Tibial nerve (tissue), 4 donors: ENCODE measurements at regions not wholly inside any gene's neighbourhood (a gene's known extent, or its start where the extent isn't known, plus 50 kb on each side); places are given as distances from the start of the nearest gene placed in this dataset.

Experiments
- EP300 ChIP-seq, 2 donors: sonication (generic); formaldehyde crosslinking; IDR thresholded peaks; one replicate each; pipeline ENCODE4 v1.6.1; 2017; ENCODE audit warnings: antibody characterized with exemption in 2 of 2, mild to moderate bottlenecking in 1 of 2
- TF ChIP-seq, protein P1 (sequence below), 5 experiments: fragments of 200-600 bp in 3 of 5; fragments of 450-650 bp in 2 of 5; sonication (generic) in 3 of 5; IDR thresholded peaks; one replicate each; pipeline ENCODE4 v1.5.1; 2016 to 2019; ENCODE audit warnings: antibody characterized with exemption in 5 of 5, mild to moderate bottlenecking in 3 of 5, moderate library complexity in 2 of 5

DNA sequence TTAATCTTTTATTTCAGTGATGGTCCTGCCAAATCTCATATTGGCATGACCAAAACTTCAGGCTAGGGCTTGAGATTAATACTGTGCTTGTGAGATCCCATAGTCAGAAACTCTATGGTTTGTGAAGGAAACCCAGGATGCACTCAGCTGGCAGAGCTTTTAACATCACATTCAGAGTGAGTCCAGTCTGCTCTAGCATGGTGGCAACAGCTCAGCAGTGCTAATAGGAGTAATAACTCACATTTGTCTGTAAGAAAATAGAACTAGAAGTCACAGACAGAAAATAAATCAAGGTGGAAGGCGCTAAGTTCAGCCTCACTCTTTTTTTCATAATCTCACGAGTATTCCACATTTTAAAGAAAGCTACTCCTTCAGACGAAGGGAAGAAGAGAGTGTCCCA, 549.3 kb upstream of the TENM4 start:
- TF ChIP-seq, protein P1, sequence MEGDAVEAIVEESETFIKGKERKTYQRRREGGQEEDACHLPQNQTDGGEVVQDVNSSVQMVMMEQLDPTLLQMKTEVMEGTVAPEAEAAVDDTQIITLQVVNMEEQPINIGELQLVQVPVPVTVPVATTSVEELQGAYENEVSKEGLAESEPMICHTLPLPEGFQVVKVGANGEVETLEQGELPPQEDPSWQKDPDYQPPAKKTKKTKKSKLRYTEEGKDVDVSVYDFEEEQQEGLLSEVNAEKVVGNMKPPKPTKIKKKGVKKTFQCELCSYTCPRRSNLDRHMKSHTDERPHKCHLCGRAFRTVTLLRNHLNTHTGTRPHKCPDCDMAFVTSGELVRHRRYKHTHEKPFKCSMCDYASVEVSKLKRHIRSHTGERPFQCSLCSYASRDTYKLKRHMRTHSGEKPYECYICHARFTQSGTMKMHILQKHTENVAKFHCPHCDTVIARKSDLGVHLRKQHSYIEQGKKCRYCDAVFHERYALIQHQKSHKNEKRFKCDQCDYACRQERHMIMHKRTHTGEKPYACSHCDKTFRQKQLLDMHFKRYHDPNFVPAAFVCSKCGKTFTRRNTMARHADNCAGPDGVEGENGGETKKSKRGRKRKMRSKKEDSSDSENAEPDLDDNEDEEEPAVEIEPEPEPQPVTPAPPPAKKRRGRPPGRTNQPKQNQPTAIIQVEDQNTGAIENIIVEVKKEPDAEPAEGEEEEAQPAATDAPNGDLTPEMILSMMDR (IDR thresholded peaks at IDR 0.05): no peak
- no peak for TF ChIP-seq EP300 (IDR thresholded peaks at IDR 0.05)
